Heart left ventricle (tissue), 16 donors: ENCODE measurements at regions not wholly inside any gene's neighbourhood (a gene's known extent, or its start where the extent isn't known, plus 50 kb on each side); places are given as distances from the start of the nearest gene placed in this dataset.
A peak's percentile ranks its signal among the peaks of the same experiment; 100 is the strongest.

ENCODE experiments used
- ATAC-seq, 4 donors: fragments of 200-7000 bp; cut with Tn5 transposase; one replicate each; pipeline ENCODE4 v1.9.1; 2020 to 2022; ENCODE audit warnings: moderate library complexity in 4 of 4, mild to moderate bottlenecking in 3 of 4, moderate number of reproducible peaks in 1 of 4
- DNase-seq, 5 donors: peaks; one replicate each; pipeline ENCODE4 v3.0.0-alpha.2; 2020
- H3K27ac ChIP-seq, 12 donors: fragments of 200-600 bp; sonication (generic) in 4 of 12; one replicate each; pipeline versions ENCODE4 v1.5.0 to v1.8.0; 2016 to 2022; ENCODE audit warnings: mild to moderate bottlenecking in 2 of 12
- H3K27me3 ChIP-seq, 9 donors: fragments of 200-600 bp; sonication (generic) in 2 of 9; one replicate each; pipeline versions ENCODE4 v1.5.1 to v1.8.0; 2016 to 2022; ENCODE audit warnings: mild to moderate bottlenecking in 3 of 9
- H3K36me3 ChIP-seq, 9 donors: fragments of 200-600 bp; sonication (generic) in 2 of 9; one replicate each; pipeline versions ENCODE4 v1.5.0 to v1.8.0; 2018 to 2022; ENCODE audit warnings: mild to moderate bottlenecking in 2 of 9
- H3K4me1 ChIP-seq, 12 donors: fragments of 200-600 bp; sonication (generic) in 4 of 12; one replicate each; pipeline versions ENCODE4 v1.5.0 to v1.8.0; 2016 to 2022; ENCODE audit warnings: mild to moderate bottlenecking in 3 of 12
- H3K4me3 ChIP-seq, 12 donors: fragments of 200-600 bp; sonication (generic) in 4 of 12; one replicate each; pipeline versions ENCODE4 v1.5.0 to v1.8.0; 2017 to 2022; ENCODE audit warnings: mild to moderate bottlenecking in 9 of 12, moderate library complexity in 4 of 12
- H3K9me3 ChIP-seq, 12 donors: fragments of 200-600 bp; sonication (generic) in 4 of 12; one replicate each; pipeline versions ENCODE4 v1.5.0 to v1.8.0; 2016 to 2022; ENCODE audit warnings: mild to moderate bottlenecking in 1 of 12
- POLR2A ChIP-seq, 2 donors: fragments of 450-650 bp; IDR thresholded peaks; one replicate each; pipeline ENCODE4 v1.6.1; 2017; ENCODE audit warnings: antibody characterized with exemption in 2 of 2, mild to moderate bottlenecking in 2 of 2, moderate library complexity in 2 of 2
- WGBS, 4 donors: extraction: QIAGEN DNeasy Blood & Tissue Kit in 2 of 4; methylation state at CpG; one replicate each; pipeline versions ENCODE4 v1.1.5 to v1.1.7; 2013 to 2018; 5-methylcytosine and 5-hydroxymethylcytosine counted together
- intact Hi-C, 10 donors: fragments of 100-400 bp; cut with DNase I; formaldehyde crosslinking; loops; one replicate each; pipeline versions ENCODE4 v1.11.1 to v1.14.2; 2022
- TF ChIP-seq, protein P1 (sequence below), 12 donors: fragments of 200-600 bp; sonication (generic) in 4 of 12; IDR thresholded peaks; one replicate each; pipeline versions ENCODE4 v1.5.0 to v1.8.0; 2018 to 2022; ENCODE audit warnings: antibody characterized with exemption in 12 of 12, mild to moderate bottlenecking in 5 of 12
- donor health status: ischemic (EF 13 %, LVEDD 7.1; RV severe dilation, severe dysfunction).
- donor health status: healthy with polysubstance abuse.
- donor health status: DM: no; HTN: yes; CAD: no.
- donor health status: DM: no; HTN: no; CAD: no.
- donor health status: ischemic (EF 25% LVEDD 6.9; RV normal size, moderate dysfunction).
- donor health status: ischemic (EF 25% LVEDD 5.7; RV mildly dilated, moderate dysfunction).
- donor health status: healthy.
- donor health status: DM: yes; HTN: yes; CAD: no.
- donor health status: ischemic (EF 35%, LVEDD 5.7; RV mildly dilated, moderate dysfunction).
- donor health status: nonischemic (EF 11% LVEDD 7.7; RV severe dilation, severe dysfunction).
- donor health status: DM: yes; HTN: yes; CAD: no.
- donor health status: PGD.
- donor health status: ischemic (EF 29% LVEDD 5.4; RV normal size, mild dysfunction).
- donor health status: nonischemic (EF 23%, LVEDD 6.1; RV moderate dilation, normal function).

GRCh38 chr2:100194951-100195350 lies 52.6 kb upstream of the AFF3 start:
- no peaks in the 10 kb centered on the region for H3K36me3 ChIP-seq
- H3K4me1 ChIP-seq = peaks cover 10 to 54% (median 33%) of the 10 kb centered on the region in 12 donors
- intact Hi-C loops = no loop called here
- no peak overlapping the region for H3K4me3 ChIP-seq
- DNase-seq (no peak), ATAC-seq (no peak)
- H3K27me3 ChIP-seq = no peaks in the 10 kb centered on the region
- TF ChIP-seq, protein P1, sequence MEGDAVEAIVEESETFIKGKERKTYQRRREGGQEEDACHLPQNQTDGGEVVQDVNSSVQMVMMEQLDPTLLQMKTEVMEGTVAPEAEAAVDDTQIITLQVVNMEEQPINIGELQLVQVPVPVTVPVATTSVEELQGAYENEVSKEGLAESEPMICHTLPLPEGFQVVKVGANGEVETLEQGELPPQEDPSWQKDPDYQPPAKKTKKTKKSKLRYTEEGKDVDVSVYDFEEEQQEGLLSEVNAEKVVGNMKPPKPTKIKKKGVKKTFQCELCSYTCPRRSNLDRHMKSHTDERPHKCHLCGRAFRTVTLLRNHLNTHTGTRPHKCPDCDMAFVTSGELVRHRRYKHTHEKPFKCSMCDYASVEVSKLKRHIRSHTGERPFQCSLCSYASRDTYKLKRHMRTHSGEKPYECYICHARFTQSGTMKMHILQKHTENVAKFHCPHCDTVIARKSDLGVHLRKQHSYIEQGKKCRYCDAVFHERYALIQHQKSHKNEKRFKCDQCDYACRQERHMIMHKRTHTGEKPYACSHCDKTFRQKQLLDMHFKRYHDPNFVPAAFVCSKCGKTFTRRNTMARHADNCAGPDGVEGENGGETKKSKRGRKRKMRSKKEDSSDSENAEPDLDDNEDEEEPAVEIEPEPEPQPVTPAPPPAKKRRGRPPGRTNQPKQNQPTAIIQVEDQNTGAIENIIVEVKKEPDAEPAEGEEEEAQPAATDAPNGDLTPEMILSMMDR (IDR thresholded peaks at IDR 0.05) = no peak
- TF ChIP-seq POLR2A (IDR thresholded peaks at IDR 0.05) = no peak
- 94 to 96% (median 95%) methylated on average over 3 of the region's 3 CpGs for WGBS, 4 donors
- no peaks in the 10 kb centered on the region for H3K9me3 ChIP-seq
- no peak overlapping the region for H3K27ac ChIP-seq

- H3K9me3 ChIP-seq = no peaks in the 10 kb centered on the region
- intact Hi-C loops = no loop called here
- TF ChIP-seq, protein P1 (IDR thresholded peaks at IDR 0.05) = no peak
- TF ChIP-seq POLR2A (IDR thresholded peaks at IDR 0.05) = no peak
- peaks cover 10 to 48% (median 26%) of the 10 kb centered on the region in 12 donors for H3K4me1 ChIP-seq
- H3K27me3 ChIP-seq = no peaks in the 10 kb centered on the region
- ATAC-seq (peak in 2 of 4 donors; percentile 10 to 58), DNase-seq (peak in 1 of 5 donors; percentile 47)
- no peaks in the 10 kb centered on the region for H3K36me3 ChIP-seq
- H3K27ac ChIP-seq = peak overlapping the region; percentile 38 to 79 (median 64)
- 55 to 76% (median 67%) methylated on average over 6 of the region's 6 CpGs for WGBS, 4 donors
- no peak overlapping the region for H3K4me3 ChIP-seq
These were observed 50.9 kb upstream of the AFF3 start for GRCh38 chr2:100193291-100193710.

DNA sequence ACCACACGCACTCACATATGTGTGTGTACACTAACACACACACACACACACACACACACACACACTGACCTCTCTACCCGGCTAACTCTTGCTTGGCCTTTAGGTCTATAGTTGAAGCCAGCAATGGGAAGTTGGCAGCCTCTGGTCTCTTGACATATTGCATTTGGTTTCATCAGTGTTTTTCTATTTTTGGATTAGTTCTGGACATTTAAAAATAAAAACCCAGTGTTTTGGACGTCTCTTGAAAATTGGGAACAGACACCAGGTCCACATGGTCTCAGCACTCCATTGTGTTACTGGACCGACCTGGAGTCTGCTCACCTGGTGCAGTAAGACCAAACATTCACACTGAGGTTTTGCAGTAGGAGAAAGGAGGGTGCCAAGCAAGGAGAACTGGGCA lies 50.4 kb upstream of the AFF3 start:
- 47 to 60% (median 49%) methylated on average over 4 of the region's 4 CpGs for WGBS, 4 donors
- H3K4me3 ChIP-seq = no peak overlapping the region
- H3K27ac ChIP-seq = peak overlapping the region; percentile 31 to 79 (median 60)
- H3K27me3 ChIP-seq = no peaks in the 10 kb centered on the region
- no peaks in the 10 kb centered on the region for H3K9me3 ChIP-seq
- peaks cover 7 to 43% (median 21%) of the 10 kb centered on the region in 12 donors for H3K4me1 ChIP-seq
- intact Hi-C loops = no loop called here
- ATAC-seq (peak in 2 of 4 donors; percentile 35 to 57), DNase-seq (peak in 1 of 5 donors; percentile 49)
- no peaks in the 10 kb centered on the region for H3K36me3 ChIP-seq
- TF ChIP-seq POLR2A (IDR thresholded peaks at IDR 0.05) = no peak
- TF ChIP-seq, protein P1 (IDR thresholded peaks at IDR 0.05) = no peak

DNA sequence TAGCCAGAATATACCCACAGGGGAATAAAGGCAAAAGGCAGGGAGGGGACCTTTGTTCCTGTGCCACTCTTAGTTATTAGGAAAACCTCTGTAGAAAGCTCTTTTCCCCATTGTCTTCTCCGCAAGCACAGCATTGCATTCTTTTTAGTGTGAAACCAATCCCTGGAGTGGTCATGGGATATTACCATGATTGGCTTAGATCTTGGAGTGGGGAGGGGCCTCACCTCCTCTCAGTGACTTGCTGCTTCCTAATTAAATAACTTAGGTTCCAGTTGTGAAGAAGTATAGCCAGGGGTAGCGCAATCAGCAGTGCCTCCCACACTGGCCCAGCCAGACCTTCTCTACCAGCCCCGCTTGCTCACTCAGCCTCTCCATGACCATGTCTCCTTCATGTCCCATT lies 49.9 kb upstream of the AFF3 start:
- H3K9me3 ChIP-seq = no peaks in the 10 kb centered on the region
- TF ChIP-seq, protein P1 (IDR thresholded peaks at IDR 0.05) = no peak
- no peak for TF ChIP-seq POLR2A (IDR thresholded peaks at IDR 0.05)
- H3K27me3 ChIP-seq = no peaks in the 10 kb centered on the region
- no peaks in the 10 kb centered on the region for H3K36me3 ChIP-seq
- WGBS, 4 donors = 92 to 98% (median 97%) methylated on average over 3 of the region's 3 CpGs
- intact Hi-C loops = no loop called here
- H3K27ac ChIP-seq = peak overlapping the region in 8 of 12 donors; percentile 31 to 79 (median 64)
- peaks cover 1 to 38% (median 16%) of the 10 kb centered on the region in 12 donors for H3K4me1 ChIP-seq
- H3K4me3 ChIP-seq = no peak overlapping the region
- DNase-seq (no peak), ATAC-seq (peak in 1 of 4 donors; percentile 16)
